WTC11 (cell line): ENCODE measurements at regions not wholly inside any gene's neighbourhood (a gene's known extent, or its start where the extent isn't known, plus 50 kb on each side); places are given as distances from the start of the nearest gene placed in this dataset.

Experiments used
- ATAC-seq: fragments of 200-7000 bp; cut with Tn5 transposase; 2 replicates; pipeline ENCODE4 v1.10.0; 2021; ENCODE audit warnings: mild to moderate bottlenecking, moderate library complexity
- CTCF ChIA-PET: fragments of 300-600 bp; sonication (Branson Sonifier 250); formaldehyde crosslinking; loops from one replicate; lab custom pipeline; 2021; ENCODE audit warnings: antibody characterized with exemption; lab: Charles Lee
- POLR2A ChIA-PET: fragments of 350-600 bp; sonication (Branson Sonifier 250); formaldehyde crosslinking; loops from one replicate; lab custom pipeline; 2021; ENCODE audit warnings: antibody characterized with exemption; lab: Charles Lee
- DNase-seq: peaks from one replicate; pipeline ENCODE4 v3.0.0; 2021; ENCODE audit warnings: low spot score
- H3K27ac Mint-ChIP-seq: 2 replicates; pipeline ENCODE4 v1.8.0; 2021; ENCODE audit warnings: mixed read lengths
- H3K27me3 Mint-ChIP-seq: 2 replicates; pipeline ENCODE4 v1.8.0; 2021; ENCODE audit warnings: low read depth, mild to moderate bottlenecking, moderate library complexity, mixed read lengths
- H3K36me3 Mint-ChIP-seq: 2 replicates; pipeline ENCODE4 v1.8.0; 2021; ENCODE audit warnings: mixed read lengths
- H3K4me1 Mint-ChIP-seq: 2 replicates; pipeline ENCODE4 v1.8.0; 2022; ENCODE audit warnings: mixed read lengths
- H3K4me3 Mint-ChIP-seq: 2 replicates; pipeline ENCODE4 v1.8.0; 2021; ENCODE audit warnings: mild to moderate bottlenecking, moderate library complexity, mixed read lengths
- H3K9me3 Mint-ChIP-seq: 2 replicates; pipeline ENCODE4 v1.8.0; 2021; ENCODE audit warnings: mixed read lengths
- AFF4 ChIP-seq: sonication (generic); formaldehyde crosslinking; IDR thresholded peaks from 2 replicates; pipeline ENCODE4 v1.8.1; 2023; ENCODE audit warnings: mild to moderate bottlenecking, missing genetic modification reagents, borderline replicate concordance
- CREB1 ChIP-seq: sonication (generic); formaldehyde crosslinking; IDR thresholded peaks from 2 replicates; pipeline ENCODE4 v1.8.0; 2023; ENCODE audit warnings: mild to moderate bottlenecking, missing genetic modification reagents
- E2F5 ChIP-seq: sonication (generic); formaldehyde crosslinking; IDR thresholded peaks from 2 replicates; pipeline ENCODE4 v1.8.1; 2022; ENCODE audit warnings: mild to moderate bottlenecking, moderate library complexity, missing genetic modification reagents
- ELF4 ChIP-seq: sonication (generic); formaldehyde crosslinking; IDR thresholded peaks from 2 replicates; pipeline ENCODE4 v1.8.1; 2022; ENCODE audit warnings: low read depth, mild to moderate bottlenecking, moderate library complexity, missing genetic modification reagents
- EMX1 ChIP-seq: fragments of 250-450 bp; sonication (Bioruptor Pico); IDR thresholded peaks from 2 replicates; pipeline ENCODE4 v1.8.0; 2021; ENCODE audit warnings: mild to moderate bottlenecking
- ESRRA ChIP-seq: sonication (generic); formaldehyde crosslinking; IDR thresholded peaks from 2 replicates; pipeline ENCODE4 v1.8.1; 2022; ENCODE audit warnings: mild to moderate bottlenecking, missing genetic modification reagents, borderline replicate concordance
- FOXK1 ChIP-seq: sonication (generic); formaldehyde crosslinking; IDR thresholded peaks from 2 replicates; pipeline ENCODE4 v1.8.0; 2022; ENCODE audit warnings: mild to moderate bottlenecking, moderate library complexity, missing genetic modification reagents
- FOXP1 ChIP-seq: sonication (generic); formaldehyde crosslinking; IDR thresholded peaks from 2 replicates; pipeline ENCODE4 v1.8.0; 2022; ENCODE audit warnings: missing genetic modification reagents, mild to moderate bottlenecking, moderate library complexity, borderline replicate concordance
- FOXP4 ChIP-seq: sonication (generic); formaldehyde crosslinking; IDR thresholded peaks from 2 replicates; pipeline ENCODE4 v1.8.0; 2022; ENCODE audit warnings: mild to moderate bottlenecking, missing genetic modification reagents
- HMGXB4 ChIP-seq: sonication (generic); formaldehyde crosslinking; IDR thresholded peaks from 2 replicates; pipeline ENCODE4 v1.8.1; 2023; ENCODE audit warnings: mild to moderate bottlenecking, moderate library complexity, missing genetic modification reagents
- MAX ChIP-seq: sonication (generic); formaldehyde crosslinking; IDR thresholded peaks from 2 replicates; pipeline ENCODE4 v1.8.0; 2022; ENCODE audit warnings: mild to moderate bottlenecking, missing genetic modification reagents
- MYBL2 ChIP-seq: sonication (generic); formaldehyde crosslinking; IDR thresholded peaks from 2 replicates; pipeline ENCODE4 v1.8.1; 2023; ENCODE audit warnings: mild to moderate bottlenecking, moderate library complexity, missing genetic modification reagents
- SMAD4 ChIP-seq: sonication (generic); formaldehyde crosslinking; IDR thresholded peaks from 2 replicates; pipeline ENCODE4 v1.8.0; 2022; ENCODE audit warnings: mild to moderate bottlenecking, missing genetic modification reagents
- ZNF317 ChIP-seq: sonication (generic); formaldehyde crosslinking; IDR thresholded peaks from 2 replicates; pipeline ENCODE4 v1.8.1; 2023; ENCODE audit warnings: low read depth, mild to moderate bottlenecking, moderate library complexity, missing genetic modification reagents, borderline replicate concordance
- ZNF671 ChIP-seq: fragments of 250-450 bp; sonication (Bioruptor Pico); IDR thresholded peaks from 2 replicates; pipeline ENCODE4 v1.8.0; 2021; ENCODE audit warnings: mild to moderate bottlenecking

- TF ChIP-seq AFF4 (CRISPR knock-in tag) = no peak
- no peak for TF ChIP-seq ELF4 (CRISPR knock-in tag)
- no peak for TF ChIP-seq ESRRA
- no peak for TF ChIP-seq FOXK1 (CRISPR knock-in tag)
- no peak for TF ChIP-seq FOXP1 (CRISPR knock-in tag)
- no peak for TF ChIP-seq ZNF317 (CRISPR knock-in tag)
- TF ChIP-seq MYBL2 (CRISPR knock-in tag) = no peak
- no peak for TF ChIP-seq MAX (CRISPR knock-in tag)
- no peak for TF ChIP-seq FOXP4 (CRISPR knock-in tag)
- no peak for TF ChIP-seq ZNF671 (CRISPR knock-in tag)
- TF ChIP-seq E2F5 (CRISPR knock-in tag) = no peak
Observed at GRCh38 chr11:80365076-80365725, 924.4 kb upstream of the TENM4 start (continued).

- Mint-ChIP-seq H3K27me3 (no peaks in the 10 kb centered on the region), H3K4me3 (no peak overlapping the region), H3K27ac (no peak overlapping the region), H3K9me3 (no peaks in the 10 kb centered on the region), H3K4me1 (no peaks in the 10 kb centered on the region), H3K36me3 (no peaks in the 10 kb centered on the region)
- no peak for DNase-seq
- CTCF ChIA-PET = no interaction called here
- no peak for ATAC-seq
- POLR2A ChIA-PET = no interaction called here
- no peak for TF ChIP-seq CREB1 (CRISPR knock-in tag)
- TF ChIP-seq HMGXB4 (CRISPR knock-in tag) = no peak
Observed at GRCh38 chr11:80362563-80363340, 921.9 kb upstream of the TENM4 start.

- CTCF ChIA-PET = no interaction called here
- Mint-ChIP-seq H3K4me1 (no peaks in the 10 kb centered on the region), H3K36me3 (no peaks in the 10 kb centered on the region), H3K9me3 (peaks cover 3% of the 10 kb centered on the region; the same call in 1 of the 2 replicates), H3K27me3 (no peaks in the 10 kb centered on the region; the same call in 1 of the 2 replicates), H3K27ac (no peak overlapping the region), H3K4me3 (no peak overlapping the region)
- POLR2A ChIA-PET = no interaction called here
- ATAC-seq (no peak), DNase-seq (no peak)
- TF ChIP-seq SMAD4 (CRISPR knock-in tag) (no peak), EMX1 (CRISPR knock-in tag) (no peak)
Observed at GRCh38 chr11:80355251-80355650, 914.4 kb upstream of the TENM4 start.
